ENCODE measurements at regions not wholly inside any gene's neighbourhood (a gene's known extent, or its start where the extent isn't known, plus 50 kb on each side); places are given as distances from the start of the nearest gene placed in this dataset.

DNA sequence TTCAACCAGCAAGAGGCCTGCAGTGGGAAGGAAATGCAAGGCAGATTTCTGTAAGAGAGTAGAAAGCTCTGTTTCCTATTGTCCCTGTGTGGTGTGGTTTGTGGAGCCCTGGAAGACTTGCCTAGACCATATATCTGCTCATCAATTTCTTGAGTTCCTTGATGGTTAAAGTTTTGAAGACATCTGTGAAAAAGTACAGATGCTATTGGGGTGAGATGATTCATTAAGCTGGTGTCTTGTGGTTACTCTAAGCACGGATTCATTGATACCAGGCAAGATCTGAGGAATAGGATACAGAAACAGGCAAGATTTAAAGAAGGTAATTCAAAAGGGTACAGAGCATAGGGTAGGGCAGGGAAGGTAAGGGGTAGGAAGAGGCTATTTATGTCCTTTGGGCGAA is 275.8 kb upstream of the SESN3 start:
- H3K27ac ChIP-seq (ENCODE audit: insufficient read depth, low read depth, low read length) = no peak overlapping the region
- dilution Hi-C loops (cut with MboI; ENCODE audit: extremely low pct_ligation_motif_present, low sequenced_read_pairs) = no loop called here
- H4K20me1 ChIP-seq (replicated peaks; ENCODE audit: control insufficient read depth, extremely low read depth, insufficient read depth, low read length) = no peaks in the 10 kb centered on the region
- ChIA-PET POLR2A (no interaction called here), CTCF (no interaction called here)
- no peaks in the 10 kb centered on the region for H3K4me1 ChIP-seq (ENCODE audit: control insufficient read depth, extremely low read depth, insufficient read depth, low read length)
- no peak overlapping the region for H3K4me3 ChIP-seq (replicated peaks in 1 of 3; ENCODE audit: insufficient read depth in 1 of 3, low read depth in 1 of 3, low read length in 3 of 3)
- H3K27me3 ChIP-seq (ENCODE audit: control insufficient read depth in 2 of 2, insufficient read depth in 2 of 2, low read length in 2 of 2) = no peaks in the 10 kb centered on the region
- no peaks in the 10 kb centered on the region for H3K36me3 ChIP-seq (ENCODE audit: control insufficient read depth in 2 of 2, extremely low read depth in 1 of 2, insufficient read depth in 2 of 2, low read length in 2 of 2)
- DNase-seq (ENCODE audit: low read depth, low spot score) (no peak), FAIRE-seq (no peak)
- no peaks in the 10 kb centered on the region for H3K9me3 ChIP-seq (replicated peaks; ENCODE audit: control insufficient read depth, insufficient read depth, low read length)
- H2AFZ ChIP-seq (ENCODE audit: low read depth, low read length) = no peak overlapping the region
- TF ChIP-seq FOS (IDR thresholded peaks at IDR 0.05; ENCODE audit: borderline replicate concordance, insufficient read depth, low read length) = no peak
- no peak for TF ChIP-seq POLR2A (IDR thresholded peaks at IDR 0.05; ENCODE audit: low read depth, low read length)
- TF ChIP-seq MYC (IDR thresholded peaks at IDR 0.05; ENCODE audit: low read depth, low read length) = no peak
- TF ChIP-seq, protein P1, sequence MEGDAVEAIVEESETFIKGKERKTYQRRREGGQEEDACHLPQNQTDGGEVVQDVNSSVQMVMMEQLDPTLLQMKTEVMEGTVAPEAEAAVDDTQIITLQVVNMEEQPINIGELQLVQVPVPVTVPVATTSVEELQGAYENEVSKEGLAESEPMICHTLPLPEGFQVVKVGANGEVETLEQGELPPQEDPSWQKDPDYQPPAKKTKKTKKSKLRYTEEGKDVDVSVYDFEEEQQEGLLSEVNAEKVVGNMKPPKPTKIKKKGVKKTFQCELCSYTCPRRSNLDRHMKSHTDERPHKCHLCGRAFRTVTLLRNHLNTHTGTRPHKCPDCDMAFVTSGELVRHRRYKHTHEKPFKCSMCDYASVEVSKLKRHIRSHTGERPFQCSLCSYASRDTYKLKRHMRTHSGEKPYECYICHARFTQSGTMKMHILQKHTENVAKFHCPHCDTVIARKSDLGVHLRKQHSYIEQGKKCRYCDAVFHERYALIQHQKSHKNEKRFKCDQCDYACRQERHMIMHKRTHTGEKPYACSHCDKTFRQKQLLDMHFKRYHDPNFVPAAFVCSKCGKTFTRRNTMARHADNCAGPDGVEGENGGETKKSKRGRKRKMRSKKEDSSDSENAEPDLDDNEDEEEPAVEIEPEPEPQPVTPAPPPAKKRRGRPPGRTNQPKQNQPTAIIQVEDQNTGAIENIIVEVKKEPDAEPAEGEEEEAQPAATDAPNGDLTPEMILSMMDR (IDR thresholded peaks at IDR 0.05; ENCODE audit: extremely low read depth in 1 of 2, insufficient read depth in 1 of 2, low read depth in 1 of 2, low read length in 2 of 2) = no peak
- TF ChIP-seq GATA2 (IDR thresholded peaks at IDR 0.05; ENCODE audit: insufficient read depth, insufficient read length, low read depth, low read length) = no peak
- no peak for TF ChIP-seq EZH2 (IDR thresholded peaks at IDR 0.05; ENCODE audit: borderline replicate concordance, low read depth, low read length, severe bottlenecking)
- no peak for TF ChIP-seq JUN (IDR thresholded peaks at IDR 0.05; ENCODE audit: borderline replicate concordance, insufficient read depth, insufficient read length, low read depth)
- TF ChIP-seq, protein P2, sequence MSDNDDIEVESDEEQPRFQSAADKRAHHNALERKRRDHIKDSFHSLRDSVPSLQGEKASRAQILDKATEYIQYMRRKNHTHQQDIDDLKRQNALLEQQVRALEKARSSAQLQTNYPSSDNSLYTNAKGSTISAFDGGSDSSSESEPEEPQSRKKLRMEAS (IDR thresholded peaks at IDR 0.05; ENCODE audit: insufficient read depth, insufficient read length) = no peak
- TF ChIP-seq POLR2AphosphoS5 (IDR thresholded peaks at IDR 0.05; ENCODE audit: insufficient read depth, low read depth, low read length) = no peak
- BruUV-seq (replicated peaks) = no TSS peak
- no peaks in the 10 kb centered on the region for H3K79me2 ChIP-seq (ENCODE audit: control insufficient read depth, insufficient read depth, low read length)
- intact Hi-C loops (cut with micrococcal nuclease) = no loop called here
- H3K9me1 ChIP-seq (replicated peaks; ENCODE audit: control insufficient read depth, extremely low read depth, insufficient read depth, low read length) = no peaks in the 10 kb centered on the region
- no peak overlapping the region for H3K4me2 ChIP-seq (ENCODE audit: insufficient read depth, low read length)
- no peak overlapping the region for H3K9ac ChIP-seq (replicated peaks; ENCODE audit: extremely low read depth, insufficient read depth, low read length)

All from endothelial cell of umbilical vein (primary cell).